ENCODE measurements at regions not wholly inside any gene's neighbourhood (a gene's known extent, or its start where the extent isn't known, plus 50 kb on each side); places are given as distances from the start of the nearest gene placed in this dataset.

DNA sequence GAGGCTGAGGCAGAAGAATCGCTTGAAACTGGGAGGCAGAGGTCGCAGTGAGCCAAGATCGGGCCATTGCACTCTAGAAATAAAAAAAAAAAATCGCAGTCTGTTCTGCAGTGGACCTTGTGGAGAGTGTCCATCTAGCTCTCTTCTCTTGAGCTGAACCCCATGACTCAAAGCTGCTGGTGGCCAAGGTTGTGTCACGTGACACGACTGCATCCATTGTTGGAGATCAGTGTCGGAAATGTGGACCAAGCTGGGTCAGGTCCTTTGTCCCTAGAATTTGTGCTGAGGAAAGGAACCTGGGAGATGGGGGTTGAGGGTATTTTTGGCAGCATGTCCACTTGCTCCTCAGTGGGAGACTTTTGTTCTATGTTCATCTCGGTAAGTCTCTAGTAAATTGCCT lies 564.8 kb upstream of the CDH4 start:
- in situ Hi-C loops (cut with HindIII; ENCODE audit: low pct_ligation_motif_present, low pct_unique_long_range_greater_than_20kb, low sequenced_read_pairs), result no loop called here
- DNase-seq, result no peak

DNA sequence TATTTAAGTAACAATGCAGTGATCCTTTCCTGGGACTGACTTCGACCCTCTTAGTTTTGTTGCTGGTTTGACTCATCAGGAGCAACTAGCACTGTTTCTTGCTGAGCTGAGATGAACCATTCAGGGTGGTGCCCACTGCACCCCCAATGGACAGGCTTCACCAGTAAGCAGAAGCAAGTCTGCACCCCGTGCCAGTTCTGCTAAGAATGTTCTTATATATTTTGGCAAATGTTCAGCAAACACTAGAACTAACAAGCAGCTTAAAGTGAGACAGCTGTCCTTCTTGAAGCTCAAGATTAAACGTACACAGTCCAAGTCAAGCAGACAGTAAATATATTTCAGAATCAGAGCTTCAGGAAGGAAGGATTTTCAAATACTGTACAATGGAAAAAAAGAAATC lies 561.3 kb upstream of the CDH4 start:
- in situ Hi-C loops (cut with HindIII; ENCODE audit: low pct_ligation_motif_present, low pct_unique_long_range_greater_than_20kb, low sequenced_read_pairs), result no loop called here
- DNase-seq, result no peak

DNA sequence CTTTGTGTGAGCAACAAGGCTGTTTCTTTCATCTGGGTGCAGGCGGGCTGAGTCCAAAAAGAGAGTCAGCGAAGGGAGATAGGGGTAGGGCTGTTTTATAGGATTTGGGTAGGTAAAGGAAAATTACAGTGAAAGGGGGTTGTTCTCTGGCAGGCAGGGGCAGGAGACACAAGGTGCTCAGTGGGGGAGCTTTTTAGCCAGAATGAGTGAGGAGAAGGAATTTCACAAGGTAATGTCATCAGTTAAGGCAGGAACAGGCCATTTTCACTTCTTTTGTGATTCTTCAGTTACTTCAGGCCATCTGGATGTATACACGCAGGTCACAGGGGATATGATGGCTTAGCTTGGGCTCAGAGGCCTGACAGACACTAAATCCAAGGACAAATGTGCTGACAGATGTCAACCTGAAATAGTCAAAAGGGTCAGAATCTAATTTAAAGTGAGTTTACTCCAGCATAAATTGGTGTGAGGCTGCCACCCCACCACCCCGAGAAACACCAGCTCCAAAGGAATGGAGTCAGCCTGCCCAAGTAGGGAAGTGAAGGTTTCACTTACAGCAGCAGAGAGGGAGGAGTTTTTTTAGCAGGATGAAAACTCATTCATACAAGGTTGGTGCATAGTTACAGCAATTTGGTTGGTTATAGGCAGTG lies 560.0 kb upstream of the CDH4 start:
- no peak for DNase-seq
- in situ Hi-C loops (cut with HindIII; ENCODE audit: low pct_ligation_motif_present, low pct_unique_long_range_greater_than_20kb, low sequenced_read_pairs), result no loop called here

DNA sequence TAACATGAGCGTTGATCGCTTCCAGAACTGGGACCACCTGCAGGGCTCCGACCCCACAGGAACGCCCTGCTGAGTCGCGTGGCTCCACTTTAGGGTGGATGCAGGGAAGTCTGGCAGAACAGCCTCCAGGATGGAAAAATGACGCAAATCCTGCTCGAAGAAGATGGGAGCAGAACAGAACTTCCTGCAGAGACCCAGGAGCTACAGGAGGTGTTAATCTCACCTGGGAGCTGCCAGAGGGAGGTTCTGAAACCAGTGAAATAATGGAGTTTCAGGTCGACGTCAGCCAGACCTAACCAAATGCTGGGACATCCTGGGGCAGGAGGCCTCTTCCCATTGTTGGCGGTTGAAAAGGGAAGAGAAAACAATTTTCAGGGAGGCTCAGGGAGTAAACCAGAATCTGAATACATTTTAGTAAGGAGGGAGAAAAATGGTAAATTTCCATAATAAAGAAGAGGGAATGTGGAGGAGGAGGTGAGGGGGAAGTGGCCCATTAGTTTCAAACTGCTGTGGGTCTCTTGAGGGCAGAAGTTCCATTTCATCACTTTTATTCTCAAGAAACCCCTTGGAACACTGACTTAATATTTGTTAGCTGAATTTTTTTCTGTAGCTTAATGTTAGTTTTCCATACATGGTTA lies 558.4 kb upstream of the CDH4 start:
- in situ Hi-C loops (cut with HindIII; ENCODE audit: low pct_ligation_motif_present, low pct_unique_long_range_greater_than_20kb, low sequenced_read_pairs), result no loop called here
- DNase-seq, result no peak

DNA sequence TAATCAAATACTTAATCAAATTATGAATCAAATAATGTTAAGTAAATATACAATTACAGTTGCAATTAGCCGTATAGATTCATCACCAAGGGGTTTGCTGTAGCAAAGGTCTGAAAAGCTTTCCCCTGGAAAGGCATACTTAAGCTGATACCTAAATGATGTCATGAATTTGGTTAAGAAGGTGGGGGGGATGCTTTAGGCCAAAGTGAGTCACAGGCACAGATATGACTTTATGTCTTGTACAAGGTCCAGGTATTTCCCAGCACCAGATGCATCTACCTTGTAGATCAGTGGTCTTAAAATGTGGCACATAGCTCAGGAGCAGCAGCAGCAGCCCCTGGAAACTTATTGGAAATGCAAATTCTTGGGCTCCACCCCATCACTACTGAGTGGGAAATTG lies 557.3 kb upstream of the CDH4 start:
- in situ Hi-C loops (cut with HindIII; ENCODE audit: low pct_ligation_motif_present, low pct_unique_long_range_greater_than_20kb, low sequenced_read_pairs), result no loop called here

DNA sequence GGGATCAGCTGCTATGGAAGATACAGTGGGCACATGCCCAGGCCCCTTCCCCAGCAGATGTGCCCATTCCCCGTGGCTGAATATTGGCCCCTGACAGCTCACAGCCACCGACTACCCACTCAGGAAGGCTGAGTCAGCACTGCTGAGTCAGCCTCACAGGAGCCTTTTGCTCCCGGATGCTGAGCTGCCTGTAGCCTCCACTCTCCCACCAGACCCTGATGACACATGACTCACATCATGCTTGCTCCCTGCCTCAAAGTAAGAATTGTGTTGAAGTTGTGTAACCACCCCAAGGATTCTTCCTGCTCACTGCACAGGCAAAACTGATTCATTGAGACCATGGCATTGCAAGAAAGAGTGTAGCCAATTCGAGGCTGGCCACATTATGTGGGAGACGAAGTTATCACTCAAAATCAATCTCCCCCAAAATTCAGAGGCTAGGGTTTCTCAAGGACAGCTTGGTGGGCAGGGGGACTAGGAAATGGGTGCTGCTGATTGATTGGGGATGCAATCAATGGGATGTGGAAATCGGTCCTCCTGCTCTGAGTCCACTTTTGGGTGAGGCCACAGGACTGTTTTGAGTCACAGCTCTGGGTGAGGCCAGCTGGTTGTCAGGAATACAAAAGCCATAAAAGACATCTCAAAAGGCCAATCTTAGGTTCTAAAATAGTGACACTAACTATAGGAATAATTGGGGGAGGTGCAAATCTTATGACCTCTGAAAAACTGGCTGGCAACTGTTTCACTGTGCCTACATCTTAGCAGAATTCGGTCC lies 556.6 kb upstream of the CDH4 start:
- peak; percentile 52 for DNase-seq
- in situ Hi-C loops (cut with HindIII; ENCODE audit: low pct_ligation_motif_present, low pct_unique_long_range_greater_than_20kb, low sequenced_read_pairs), result no loop called here

More for the DNA sequence above, 557.3 kb upstream of the CDH4 start:
- no peak for DNase-seq

DNA sequence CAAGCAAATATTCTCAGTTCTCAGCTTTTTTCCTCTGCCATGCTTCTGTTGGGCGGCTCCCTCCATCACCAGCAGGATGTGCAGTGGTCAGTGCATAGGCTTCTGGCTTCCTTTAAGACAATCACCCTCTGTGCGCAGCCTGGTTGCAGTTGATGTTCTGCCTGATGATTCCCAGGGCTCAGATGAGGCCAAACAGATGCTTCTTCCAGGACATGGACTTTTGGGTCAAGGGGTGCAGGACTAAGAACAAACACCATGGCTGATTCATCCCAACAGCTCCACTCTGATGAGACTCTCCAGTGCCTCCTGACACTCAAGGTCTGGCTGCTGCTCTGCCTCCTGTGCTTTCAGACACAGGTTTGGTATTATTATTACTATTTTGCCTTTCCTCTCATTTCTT lies 554.8 kb upstream of the CDH4 start:
- DNase-seq, result no peak
- in situ Hi-C loops (cut with HindIII; ENCODE audit: low pct_ligation_motif_present, low pct_unique_long_range_greater_than_20kb, low sequenced_read_pairs), result no loop called here

DNA sequence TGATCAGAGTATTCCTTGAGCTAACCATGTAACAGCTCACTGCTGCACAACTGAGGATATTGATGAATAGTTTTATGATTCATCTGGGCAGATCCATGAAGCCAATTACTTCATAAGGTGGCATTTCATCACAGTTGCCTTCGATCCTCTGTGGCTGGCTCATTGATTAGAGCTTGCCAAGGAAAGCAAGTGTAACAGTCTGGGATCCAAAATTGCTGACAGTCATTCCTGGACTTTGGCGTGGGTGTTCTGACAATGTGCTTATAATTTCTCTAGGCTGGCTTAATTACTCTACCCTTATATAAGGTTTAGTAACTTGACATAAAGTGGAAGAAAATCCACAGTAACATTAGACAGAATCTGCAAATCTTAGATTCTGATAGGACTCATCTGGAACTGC lies 551.3 kb upstream of the CDH4 start:
- no peak for DNase-seq
- in situ Hi-C loops (cut with HindIII; ENCODE audit: low pct_ligation_motif_present, low pct_unique_long_range_greater_than_20kb, low sequenced_read_pairs), result no loop called here

DNA sequence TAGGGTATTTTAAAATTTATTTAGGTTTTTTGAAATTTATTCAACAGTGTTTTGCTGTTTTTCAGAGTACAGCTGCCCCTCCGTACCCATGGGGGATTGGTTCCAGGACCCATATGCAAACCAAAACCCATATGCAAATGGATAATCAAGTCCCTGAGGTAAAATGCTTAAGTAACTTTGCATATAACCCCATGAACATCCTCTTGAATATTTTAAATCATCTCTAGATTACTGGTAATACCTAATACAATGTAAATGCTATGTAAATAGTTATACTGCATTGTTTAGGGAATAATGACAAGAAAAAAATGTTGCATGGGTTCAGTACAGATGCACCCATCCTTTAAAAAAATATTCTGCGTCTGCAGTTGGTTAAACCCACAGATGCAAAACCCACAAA lies 547.9 kb upstream of the CDH4 start:
- DNase-seq, result no peak
- in situ Hi-C loops (cut with HindIII; ENCODE audit: low pct_ligation_motif_present, low pct_unique_long_range_greater_than_20kb, low sequenced_read_pairs), result no loop called here

DNA sequence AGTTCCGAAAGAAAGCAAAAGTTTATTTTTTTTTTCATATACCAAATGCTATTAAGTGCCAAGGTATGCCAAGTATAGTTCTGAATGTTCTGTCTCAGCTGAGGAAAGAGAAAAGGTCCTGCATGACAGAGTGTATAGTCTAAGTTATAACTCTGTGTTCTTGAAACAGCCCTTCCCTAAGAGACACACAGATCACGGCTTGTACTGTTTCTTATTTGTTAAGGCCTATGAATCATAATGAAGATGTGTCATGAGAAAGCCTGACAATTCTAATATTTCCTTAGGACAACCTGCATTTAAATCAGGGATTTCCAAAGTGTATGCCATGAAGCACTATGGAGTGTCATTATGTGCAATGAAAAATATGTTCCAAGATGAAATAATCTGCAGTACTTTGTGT lies 538.7 kb upstream of the CDH4 start:
- in situ Hi-C loops (cut with HindIII; ENCODE audit: low pct_ligation_motif_present, low pct_unique_long_range_greater_than_20kb, low sequenced_read_pairs), result no loop called here

DNA sequence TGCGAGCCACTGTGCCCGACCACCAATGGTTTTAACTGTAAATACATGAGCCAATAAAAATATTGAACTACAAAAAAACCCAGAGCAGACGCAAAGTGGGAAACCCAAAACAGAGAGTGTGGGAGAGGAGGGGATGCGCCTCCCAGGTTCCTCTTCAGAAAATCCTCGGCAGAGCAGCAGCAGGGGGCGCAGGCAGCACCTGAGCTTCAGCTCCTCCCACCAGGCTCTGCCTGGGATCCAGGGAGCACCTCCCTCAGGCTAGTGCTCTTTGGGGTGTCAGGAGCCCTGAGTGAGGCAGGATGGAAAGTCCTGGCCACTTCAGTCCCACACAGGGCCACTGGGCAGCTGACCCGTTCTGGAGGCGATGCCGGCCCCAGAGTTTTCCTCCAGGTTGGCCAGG lies 536.9 kb upstream of the CDH4 start:
- peak; percentile 3 for DNase-seq
- in situ Hi-C loops (cut with HindIII; ENCODE audit: low pct_ligation_motif_present, low pct_unique_long_range_greater_than_20kb, low sequenced_read_pairs), result no loop called here

More for the DNA sequence above, 538.7 kb upstream of the CDH4 start:
- no peak for DNase-seq

DNA sequence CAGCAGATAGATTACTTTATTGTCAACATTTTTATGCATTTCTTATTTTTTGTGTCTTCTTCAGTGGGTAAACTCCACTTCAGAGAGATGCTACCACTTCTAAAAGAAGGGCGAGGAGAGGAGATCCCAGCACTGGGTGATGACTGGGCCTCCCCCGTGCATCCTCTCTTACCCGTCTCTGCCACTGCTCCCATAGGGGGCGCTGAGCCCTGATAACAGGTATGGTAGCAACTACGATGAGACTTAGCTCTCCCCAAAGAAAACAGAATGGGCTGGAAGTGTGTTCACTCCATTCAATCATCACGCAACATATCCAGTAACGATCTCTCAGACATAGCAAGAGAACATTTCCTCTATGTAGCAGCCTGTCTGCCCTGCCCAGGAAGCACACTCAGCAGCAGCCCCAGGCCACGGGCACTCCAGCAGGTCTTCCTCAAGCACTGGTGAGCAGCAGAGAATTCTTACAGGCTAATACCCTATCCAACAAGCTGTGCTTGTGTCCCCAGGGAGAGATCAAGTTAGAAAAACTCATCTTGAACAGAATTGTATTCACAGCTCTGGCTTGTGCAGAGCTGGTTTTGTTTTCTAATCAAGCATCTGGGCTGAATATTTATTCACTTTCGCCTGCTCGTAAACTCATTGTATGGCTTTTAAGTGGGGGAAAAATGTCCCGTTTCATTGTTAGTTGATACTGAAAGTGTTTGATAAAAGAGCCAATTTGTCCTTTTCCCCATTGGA lies 533.1 kb upstream of the CDH4 start:
- DNase-seq, result no peak

DNA sequence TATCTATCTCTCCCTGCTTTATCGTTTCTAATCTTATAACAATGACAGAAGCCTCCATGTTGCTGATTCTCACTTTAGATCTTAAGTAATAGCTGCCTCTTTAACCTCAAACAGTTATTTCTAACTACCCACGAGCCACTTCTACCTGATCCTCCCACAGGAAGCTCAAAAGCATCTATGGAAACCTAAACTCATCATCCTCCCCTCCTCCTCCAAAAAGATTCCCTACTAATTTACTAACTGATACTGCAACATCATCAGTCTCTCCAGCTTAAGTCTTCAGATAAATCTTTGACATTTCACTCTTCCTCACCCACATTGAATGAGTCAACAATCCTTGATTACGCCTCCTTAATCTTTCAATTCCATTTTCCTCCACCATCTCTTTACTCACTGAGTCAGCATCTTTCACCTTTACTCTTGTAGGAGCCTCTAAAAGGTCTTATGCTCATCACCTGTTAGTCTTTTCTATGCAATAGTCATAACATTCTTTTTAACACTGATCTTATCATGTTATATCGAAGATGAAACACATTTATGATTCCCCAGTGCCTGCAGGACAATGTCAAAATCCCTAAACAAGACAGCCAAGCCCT lies 526.7 kb upstream of the CDH4 start:
- in situ Hi-C loops (cut with HindIII; ENCODE audit: low pct_ligation_motif_present, low pct_unique_long_range_greater_than_20kb, low sequenced_read_pairs), result no loop called here
- DNase-seq, result no peak

More for the DNA sequence above, 533.1 kb upstream of the CDH4 start:
- in situ Hi-C loops (cut with HindIII; ENCODE audit: low pct_ligation_motif_present, low pct_unique_long_range_greater_than_20kb, low sequenced_read_pairs), result no loop called here

DNA sequence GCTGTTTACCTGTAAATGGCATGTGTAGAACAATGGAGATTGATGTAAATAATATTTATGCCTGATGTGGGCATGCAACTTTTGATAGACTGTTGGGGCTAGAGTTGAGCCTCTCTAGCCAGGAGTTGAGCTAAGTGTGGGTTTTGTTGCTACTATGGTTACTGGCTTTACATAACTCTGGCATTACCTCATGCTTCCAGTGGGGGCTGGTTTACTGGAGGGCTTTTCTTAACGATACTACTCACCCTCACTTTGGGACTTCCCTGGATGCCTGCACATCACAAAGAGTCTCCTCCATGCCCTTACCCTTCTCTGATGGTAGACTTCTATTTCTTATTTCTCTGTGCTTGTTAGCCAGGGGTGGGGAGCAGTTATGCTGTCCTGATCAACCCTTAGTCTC lies 524.6 kb upstream of the CDH4 start:
- DNase-seq, result no peak
- in situ Hi-C loops (cut with HindIII; ENCODE audit: low pct_ligation_motif_present, low pct_unique_long_range_greater_than_20kb, low sequenced_read_pairs), result no loop called here

DNA sequence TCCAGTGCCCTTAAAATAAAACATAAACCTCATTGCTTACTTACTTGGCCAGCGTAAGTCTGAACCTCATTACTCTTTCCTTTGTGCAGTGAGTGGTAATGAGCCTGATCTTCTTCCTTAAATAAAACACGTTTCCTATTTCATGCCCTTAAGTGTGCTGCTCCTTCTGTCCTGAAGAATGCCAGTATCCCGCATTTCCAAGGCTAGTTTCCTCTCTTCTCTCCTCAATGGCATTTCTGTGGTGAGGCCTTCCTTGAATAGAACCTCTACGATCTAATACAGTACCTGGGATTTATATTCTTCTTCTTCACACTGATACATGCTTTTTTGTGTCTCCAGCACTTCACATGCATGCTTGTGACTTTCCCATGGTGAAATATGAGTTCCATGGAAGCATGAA lies 523.4 kb upstream of the CDH4 start:
- DNase-seq, result no peak
- in situ Hi-C loops (cut with HindIII; ENCODE audit: low pct_ligation_motif_present, low pct_unique_long_range_greater_than_20kb, low sequenced_read_pairs), result no loop called here

DNA sequence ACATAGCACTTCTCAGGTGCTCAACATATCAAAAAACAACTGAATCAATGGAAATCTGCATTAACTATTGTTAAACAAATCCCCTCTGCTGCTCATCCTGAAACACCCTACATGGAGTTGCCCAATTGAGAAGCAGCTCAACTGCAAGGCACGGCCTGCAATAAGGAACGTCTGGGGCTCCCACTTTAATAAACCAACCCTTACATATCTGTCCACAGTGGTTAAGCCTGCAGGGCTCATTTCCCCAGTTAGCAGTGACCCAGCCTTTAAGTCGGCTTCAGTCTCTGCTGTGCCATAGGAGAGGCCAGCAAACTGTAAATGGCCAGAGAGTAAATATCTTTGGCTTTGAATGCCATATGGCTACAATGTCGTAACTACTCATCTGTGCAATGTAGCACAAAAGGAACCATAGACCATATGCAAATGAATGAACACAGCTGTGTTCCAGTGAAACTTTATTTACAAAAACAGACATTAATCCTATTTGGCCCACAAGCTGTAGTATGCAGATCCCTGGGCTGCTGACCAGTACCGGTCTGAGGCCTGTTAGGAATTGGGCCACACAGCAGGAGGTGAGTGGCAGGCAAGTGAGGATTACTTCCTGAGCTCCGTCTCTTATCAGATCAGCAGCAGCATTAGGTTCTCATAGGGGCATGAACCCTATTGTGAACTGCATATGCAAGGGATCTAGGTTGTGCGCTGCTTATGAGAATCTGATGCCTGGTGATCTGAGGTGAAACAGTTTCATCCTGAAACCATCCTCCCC lies 522.7 kb upstream of the CDH4 start:
- no peak for DNase-seq
- in situ Hi-C loops (cut with HindIII; ENCODE audit: low pct_ligation_motif_present, low pct_unique_long_range_greater_than_20kb, low sequenced_read_pairs), result no loop called here

DNA sequence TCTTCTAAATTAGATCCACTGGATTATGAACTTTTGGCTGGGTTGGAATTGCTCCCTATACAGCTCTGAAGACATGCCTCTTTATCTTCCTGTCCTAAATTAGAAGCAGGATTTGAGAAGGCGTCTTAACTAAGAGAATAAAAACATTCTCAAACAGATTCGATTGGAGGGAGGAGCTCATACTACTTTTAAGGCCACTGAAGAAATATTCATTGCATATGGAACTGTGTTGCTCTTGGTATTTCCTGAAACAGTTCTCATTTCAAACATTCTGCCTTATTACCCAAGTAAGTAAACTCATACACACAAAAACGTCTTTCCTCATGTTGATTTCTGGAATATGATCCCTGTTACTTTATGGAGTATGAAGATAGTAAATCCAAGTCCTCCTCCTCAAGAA lies 519.7 kb upstream of the CDH4 start:
- in situ Hi-C loops (cut with HindIII; ENCODE audit: low pct_ligation_motif_present, low pct_unique_long_range_greater_than_20kb, low sequenced_read_pairs), result no loop called here
- no peak for DNase-seq

DNA sequence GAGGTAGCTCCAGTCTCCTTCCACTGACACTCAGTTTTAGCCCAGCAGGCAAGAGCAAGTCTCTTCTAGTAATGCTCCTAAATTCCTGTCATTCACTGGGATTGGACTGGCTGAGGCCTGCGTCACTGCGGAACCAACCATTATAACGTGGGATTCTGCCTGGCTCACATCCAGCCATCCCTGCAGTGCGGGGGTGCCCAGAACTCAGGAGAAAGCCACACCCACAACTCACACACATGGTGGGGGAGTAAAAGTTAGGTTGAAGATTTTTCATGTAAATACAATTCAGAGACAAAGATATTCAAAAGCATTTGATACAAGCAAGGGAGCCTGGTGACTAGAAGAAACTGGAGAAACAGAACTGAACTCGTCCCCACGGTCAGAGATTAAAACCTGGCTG lies 504.0 kb upstream of the CDH4 start:
- DNase-seq, result no peak
- in situ Hi-C loops (cut with HindIII; ENCODE audit: low pct_ligation_motif_present, low pct_unique_long_range_greater_than_20kb, low sequenced_read_pairs), result no loop called here
